GM12873 (cell line): ENCODE measurements at regions not wholly inside any gene's neighbourhood (a gene's known extent, or its start where the extent isn't known, plus 50 kb on each side); places are given as distances from the start of the nearest gene placed in this dataset.

Experiments
- CTCF ChIP-seq: IDR thresholded peaks from 2 replicates; pipeline ENCODE4 v1.5.1; 2012; ENCODE audit warnings: low read depth, mild to moderate bottlenecking, moderate library complexity, low read length, control low read depth; ENCODE audit not compliant: insufficient read depth; ENCODE audit errors: missing control alignments

DNA sequence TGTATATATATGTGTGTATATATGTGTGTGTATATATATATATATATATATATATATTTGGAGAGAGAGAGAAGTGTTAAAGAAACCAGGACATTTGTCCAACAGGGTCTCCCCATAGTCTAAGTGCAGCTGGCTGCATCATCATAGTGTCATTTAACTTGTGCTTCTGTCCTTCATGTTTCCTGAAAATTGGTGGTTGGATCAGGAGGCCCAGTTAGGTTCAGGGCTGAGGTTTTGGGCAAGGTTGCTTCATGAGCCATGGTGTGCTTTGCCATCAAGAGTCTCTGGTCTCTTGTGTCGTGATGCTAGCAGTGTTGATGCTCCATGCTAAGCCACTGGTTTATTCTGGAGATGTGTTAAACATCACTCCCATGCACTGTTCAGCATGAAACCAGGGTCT is 85.3 kb downstream of the C16orf95 start:
- no peak for TF ChIP-seq CTCF

DNA sequence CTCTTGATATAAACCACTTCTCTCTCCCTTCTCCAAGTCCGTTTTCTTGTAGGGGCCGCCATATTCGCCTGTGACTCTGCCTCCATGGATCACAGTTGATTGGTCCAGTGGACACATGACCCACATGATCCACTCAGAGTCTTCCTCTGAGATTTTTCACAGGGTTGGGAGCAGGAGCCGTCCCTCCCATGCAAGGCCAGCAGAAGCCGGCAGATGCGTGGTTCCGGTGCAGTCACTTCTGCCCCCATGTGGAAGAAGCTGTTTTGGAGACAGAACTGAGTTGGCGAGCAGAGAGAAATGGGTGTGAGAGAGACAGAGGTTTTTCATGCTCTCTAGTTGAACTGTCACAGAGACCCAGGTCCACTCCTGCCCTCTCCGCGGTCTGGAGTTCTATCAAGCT is 83.3 kb downstream of the C16orf95 start:
- peak; percentile 3 for TF ChIP-seq CTCF

DNA sequence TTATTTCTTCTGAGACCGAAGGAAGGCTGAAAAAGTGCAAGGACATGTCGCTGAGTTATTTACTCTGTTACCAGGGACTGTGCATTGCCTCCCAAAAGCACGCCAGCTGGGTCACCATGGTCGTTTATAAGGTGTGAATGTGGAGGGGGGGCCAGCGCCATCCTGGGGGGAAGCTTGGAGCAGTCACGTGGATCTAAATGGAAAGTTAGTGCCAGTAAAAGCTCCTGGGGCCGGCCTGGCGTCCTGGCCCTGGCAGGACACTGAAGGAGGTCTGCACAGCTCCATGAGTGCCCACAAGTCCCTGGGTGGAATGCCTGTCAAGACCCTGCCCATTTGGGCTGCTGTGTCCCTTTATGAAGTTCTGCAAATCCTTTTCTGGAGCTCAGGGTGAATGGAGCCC is 82.6 kb downstream of the C16orf95 start:
- TF ChIP-seq CTCF, result no peak

- peak; percentile 3 for TF ChIP-seq CTCF
Observed at GRCh38 chr16:87235810-87236515, 81.2 kb downstream of the C16orf95 start.

DNA sequence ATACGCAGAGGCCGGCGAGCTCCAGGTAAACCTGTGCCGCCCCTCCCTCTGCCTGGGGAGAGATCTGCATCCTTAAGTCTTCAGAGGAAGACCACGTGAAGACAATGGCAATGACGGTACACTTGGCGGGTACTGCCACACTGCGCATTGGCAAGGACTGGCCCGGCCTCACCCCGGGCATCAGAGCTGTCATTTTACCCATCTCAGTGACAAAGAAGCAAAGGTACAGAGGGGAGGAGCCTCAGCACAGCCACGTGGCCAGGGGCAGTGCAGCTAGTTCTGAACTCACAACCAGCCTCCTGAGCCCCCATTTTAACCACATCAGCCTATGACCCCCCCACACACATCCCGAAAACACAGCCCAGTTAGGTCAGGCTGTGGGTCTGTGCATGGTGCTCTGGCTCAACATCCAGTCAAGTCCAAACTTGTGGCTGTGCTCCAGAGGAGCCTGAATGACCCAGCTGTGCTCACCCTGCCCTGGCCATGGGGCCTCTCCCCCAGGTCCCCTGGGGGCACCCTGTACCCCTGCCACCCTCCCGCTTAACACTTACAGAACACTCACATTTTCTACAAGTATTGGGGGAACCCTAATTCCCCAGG is 80.6 kb downstream of the C16orf95 start:
- TF ChIP-seq CTCF, result no peak

DNA sequence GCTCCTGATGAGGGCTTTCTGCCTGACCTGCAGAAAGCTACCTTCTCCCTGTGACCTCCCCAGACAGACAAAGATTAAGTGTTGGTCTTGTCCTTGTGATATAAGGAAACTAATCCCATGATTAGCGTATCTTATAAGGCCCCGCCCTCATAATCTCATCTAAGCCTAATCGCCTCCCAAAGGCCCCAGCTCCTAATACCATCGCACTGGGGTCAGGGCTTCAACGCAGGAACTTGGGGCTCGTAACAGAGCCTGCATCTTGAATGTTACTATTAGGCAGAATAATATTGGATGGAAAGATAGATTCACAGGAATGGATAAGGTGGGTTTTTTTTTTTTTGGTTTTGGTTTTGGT is 78.9 kb downstream of the C16orf95 start:
- no peak for TF ChIP-seq CTCF

DNA sequence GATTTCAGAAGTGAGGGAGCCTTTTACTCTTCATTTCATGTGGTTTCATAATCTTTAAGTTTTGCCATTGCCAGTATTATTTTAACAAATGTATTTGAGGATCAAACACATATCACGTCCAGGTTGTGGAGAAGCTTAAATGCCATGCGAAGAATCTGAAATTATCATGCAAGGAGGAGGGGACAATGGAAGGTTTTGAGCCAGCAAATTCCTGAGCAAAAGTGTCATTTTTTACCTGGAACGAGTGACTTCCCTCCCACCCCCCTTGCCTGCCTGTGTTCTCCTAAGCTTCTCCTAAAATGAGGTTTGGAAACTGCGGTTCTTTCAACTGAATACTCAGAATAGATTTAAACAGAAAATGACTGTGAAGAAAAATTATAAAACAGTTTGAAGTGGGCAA is 77.6 kb downstream of the C16orf95 start:
- TF ChIP-seq CTCF, result no peak
